Astrocyte (in vitro differentiated cells and primary cell): ENCODE measurements at regions not wholly inside any gene's neighbourhood (a gene's known extent, or its start where the extent isn't known, plus 50 kb on each side); places are given as distances from the start of the nearest gene placed in this dataset.

Experiments
- EZH2 ChIP-seq: IDR thresholded peaks from 2 replicates; pipeline ENCODE4 v1.6.1; 2012; ENCODE audit warnings: mild to moderate bottlenecking, low read length, inconsistent platforms; ENCODE audit not compliant: insufficient read depth
- TF ChIP-seq, protein P1 (sequence below): IDR thresholded peaks from 2 replicates; pipeline ENCODE4 v1.5.1; 2011; ENCODE audit warnings: low read depth, mild to moderate bottlenecking, inconsistent platforms, low read length, moderate library complexity; ENCODE audit not compliant: insufficient read depth

DNA sequence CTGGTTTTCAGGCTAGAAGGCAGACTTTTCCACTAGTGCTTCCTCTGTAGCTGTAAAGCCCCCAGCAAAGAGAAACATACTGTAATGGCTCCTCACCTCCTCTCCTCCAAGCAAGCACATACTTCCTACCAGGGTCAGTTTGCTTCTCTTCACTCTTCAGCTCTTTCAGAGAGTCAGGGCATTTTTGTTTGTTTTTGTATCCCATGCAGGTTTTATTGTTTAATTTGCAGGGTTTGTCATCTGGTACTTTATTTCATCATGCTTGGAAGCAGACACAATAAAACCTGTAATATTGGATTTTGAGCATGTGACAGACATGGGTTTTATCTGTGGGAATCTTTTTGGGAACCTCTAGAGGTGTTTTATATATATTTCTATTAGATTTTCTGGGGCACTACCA lies 753.3 kb upstream of the ROBO1 start:
- TF ChIP-seq, protein P1, sequence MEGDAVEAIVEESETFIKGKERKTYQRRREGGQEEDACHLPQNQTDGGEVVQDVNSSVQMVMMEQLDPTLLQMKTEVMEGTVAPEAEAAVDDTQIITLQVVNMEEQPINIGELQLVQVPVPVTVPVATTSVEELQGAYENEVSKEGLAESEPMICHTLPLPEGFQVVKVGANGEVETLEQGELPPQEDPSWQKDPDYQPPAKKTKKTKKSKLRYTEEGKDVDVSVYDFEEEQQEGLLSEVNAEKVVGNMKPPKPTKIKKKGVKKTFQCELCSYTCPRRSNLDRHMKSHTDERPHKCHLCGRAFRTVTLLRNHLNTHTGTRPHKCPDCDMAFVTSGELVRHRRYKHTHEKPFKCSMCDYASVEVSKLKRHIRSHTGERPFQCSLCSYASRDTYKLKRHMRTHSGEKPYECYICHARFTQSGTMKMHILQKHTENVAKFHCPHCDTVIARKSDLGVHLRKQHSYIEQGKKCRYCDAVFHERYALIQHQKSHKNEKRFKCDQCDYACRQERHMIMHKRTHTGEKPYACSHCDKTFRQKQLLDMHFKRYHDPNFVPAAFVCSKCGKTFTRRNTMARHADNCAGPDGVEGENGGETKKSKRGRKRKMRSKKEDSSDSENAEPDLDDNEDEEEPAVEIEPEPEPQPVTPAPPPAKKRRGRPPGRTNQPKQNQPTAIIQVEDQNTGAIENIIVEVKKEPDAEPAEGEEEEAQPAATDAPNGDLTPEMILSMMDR: no peak
- no peak for TF ChIP-seq EZH2
